GM12878 (cell line): ENCODE measurements at regions not wholly inside any gene's neighbourhood (a gene's known extent, or its start where the extent isn't known, plus 50 kb on each side); places are given as distances from the start of the nearest gene placed in this dataset.

Experiments used
- HDAC2 ChIP-seq: fragments of 200-600 bp; sonication (generic); IDR thresholded peaks from 2 replicates; pipeline ENCODE4 v1.6.1; 2017
- NR2C1 ChIP-seq: fragments of 450-650 bp; IDR thresholded peaks from 2 replicates; pipeline ENCODE4 v1.6.1; 2017; ENCODE audit warnings: antibody characterized with exemption, mild to moderate bottlenecking, moderate library complexity
- POLR2A ChIP-seq: IDR thresholded peaks from 2 replicates; pipeline ENCODE4 v1.6.1; 2011; ENCODE audit warnings: low read depth, mild to moderate bottlenecking, low read length
- POLR2AphosphoS5 ChIP-seq: IDR thresholded peaks from 2 replicates; pipeline ENCODE4 v1.6.1; 2011; ENCODE audit warnings: mild to moderate bottlenecking, low read length, inconsistent platforms
- POU2F2 ChIP-seq: IDR thresholded peaks from 3 replicates; pipeline ENCODE4 v1.6.1; 2011; ENCODE audit warnings: low read depth, mild to moderate bottlenecking, low read length, borderline replicate concordance
- SMC3 ChIP-seq: IDR thresholded peaks from 2 replicates; pipeline ENCODE4 v1.6.1; 2011; ENCODE audit warnings: low read length, improper control_type of control experiment, borderline replicate concordance
- TF ChIP-seq, protein P1 (sequence below), 3 experiments: IDR thresholded peaks in 2 of 3; conservative IDR thresholded peaks in 1 of 3; 2 replicates each; pipeline ENCODE4 v1.5.1; 2011; ENCODE audit warnings: low read depth in 3 of 3, low read length in 3 of 3, mild to moderate bottlenecking in 3 of 3, control low read depth in 2 of 3, moderate library complexity in 2 of 3, inconsistent platforms in 1 of 3, mixed read lengths in 1 of 3; ENCODE audit not compliant: control insufficient read depth in 2 of 3, insufficient read depth in 1 of 3; ENCODE audit errors: extremely low read depth in 1 of 3

DNA sequence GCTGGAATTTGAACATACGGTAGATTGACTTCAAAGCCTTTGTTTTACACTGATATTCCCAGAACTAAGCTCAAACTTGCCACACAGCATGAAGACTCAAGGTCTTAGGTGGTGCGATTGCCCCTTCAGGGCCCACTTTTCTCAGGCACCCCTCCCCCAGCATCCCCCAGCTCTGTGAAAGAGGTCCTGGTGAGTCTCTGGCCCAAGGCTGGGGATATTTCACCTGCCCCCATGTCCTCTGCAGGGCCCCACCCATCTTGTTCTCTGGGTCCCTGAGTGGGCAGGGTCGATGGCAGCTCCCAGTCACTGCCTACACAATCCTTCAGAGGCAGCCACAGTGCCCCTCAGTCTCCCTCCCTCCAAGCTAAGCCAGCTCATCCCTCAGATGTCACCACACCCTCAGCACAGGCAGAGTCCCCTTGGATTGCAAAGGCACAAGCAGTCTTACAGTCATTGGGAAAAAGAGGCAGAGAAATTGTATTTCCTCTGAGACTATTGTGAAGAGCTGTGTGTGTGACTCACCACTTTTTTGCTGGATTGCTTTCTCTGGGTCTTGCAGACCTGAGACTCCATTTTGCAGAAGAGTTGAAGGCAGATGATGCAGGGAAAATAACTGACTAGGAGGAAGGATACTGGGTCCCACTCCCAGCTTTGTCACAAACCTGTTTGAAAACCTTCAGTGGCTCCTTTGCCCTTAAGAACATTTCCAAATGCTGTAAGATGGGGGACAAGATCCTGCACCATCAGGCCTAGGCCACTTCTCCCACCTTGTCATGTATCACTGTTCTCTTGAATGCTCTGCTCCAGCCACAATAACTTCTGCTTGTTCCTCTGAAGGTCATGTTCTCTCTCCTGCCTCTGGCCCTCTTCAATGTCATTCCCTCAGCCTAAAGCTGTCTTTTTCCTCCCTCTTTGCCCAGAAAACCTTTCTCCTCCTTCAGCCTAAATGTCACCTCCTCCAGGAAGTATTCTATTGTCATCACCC, 119.1 kb upstream of the GRIK3 start:
- no peak for TF ChIP-seq POLR2A
- no peak for TF ChIP-seq HDAC2
- TF ChIP-seq SMC3: no peak
- no peak for TF ChIP-seq POU2F2
- TF ChIP-seq POLR2AphosphoS5: no peak
- TF ChIP-seq NR2C1: no peak
- TF ChIP-seq, protein P1, sequence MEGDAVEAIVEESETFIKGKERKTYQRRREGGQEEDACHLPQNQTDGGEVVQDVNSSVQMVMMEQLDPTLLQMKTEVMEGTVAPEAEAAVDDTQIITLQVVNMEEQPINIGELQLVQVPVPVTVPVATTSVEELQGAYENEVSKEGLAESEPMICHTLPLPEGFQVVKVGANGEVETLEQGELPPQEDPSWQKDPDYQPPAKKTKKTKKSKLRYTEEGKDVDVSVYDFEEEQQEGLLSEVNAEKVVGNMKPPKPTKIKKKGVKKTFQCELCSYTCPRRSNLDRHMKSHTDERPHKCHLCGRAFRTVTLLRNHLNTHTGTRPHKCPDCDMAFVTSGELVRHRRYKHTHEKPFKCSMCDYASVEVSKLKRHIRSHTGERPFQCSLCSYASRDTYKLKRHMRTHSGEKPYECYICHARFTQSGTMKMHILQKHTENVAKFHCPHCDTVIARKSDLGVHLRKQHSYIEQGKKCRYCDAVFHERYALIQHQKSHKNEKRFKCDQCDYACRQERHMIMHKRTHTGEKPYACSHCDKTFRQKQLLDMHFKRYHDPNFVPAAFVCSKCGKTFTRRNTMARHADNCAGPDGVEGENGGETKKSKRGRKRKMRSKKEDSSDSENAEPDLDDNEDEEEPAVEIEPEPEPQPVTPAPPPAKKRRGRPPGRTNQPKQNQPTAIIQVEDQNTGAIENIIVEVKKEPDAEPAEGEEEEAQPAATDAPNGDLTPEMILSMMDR (IDR thresholded peaks at IDR 0.05 in 2 of 3, conservative IDR thresholded peaks at IDR 0.05 in 1 of 3; ENCODE audit: control insufficient read depth in 2 of 3, extremely low read depth in 1 of 3, insufficient read depth in 1 of 3, low read depth in 3 of 3, low read length in 3 of 3): no peak
